Stimulated activated CD8-positive, alpha-beta memory T cell treated with anti-CD3 and anti-CD28 coated beads, Interleukin-12 subunit alpha, Interleukin-12 subunit beta, amount 100 ng/mL, for 1 hour (primary cell): ENCODE measurements at regions not wholly inside any gene's neighbourhood (a gene's known extent, or its start where the extent isn't known, plus 50 kb on each side); places are given as distances from the start of the nearest gene placed in this dataset.

Experiments used
- DNase-seq: peaks from one replicate; pipeline ENCODE4 v3.0.0-alpha.2; 2020; ENCODE audit warnings: low read depth

- DNase-seq, result no peak
Observed at GRCh38 chr2:60097298-60097697, 456.2 kb downstream of the BCL11A start.

GRCh38 chr2:60096556-60096955 lies 456.9 kb downstream of the BCL11A start:
- no peak for DNase-seq

DNA sequence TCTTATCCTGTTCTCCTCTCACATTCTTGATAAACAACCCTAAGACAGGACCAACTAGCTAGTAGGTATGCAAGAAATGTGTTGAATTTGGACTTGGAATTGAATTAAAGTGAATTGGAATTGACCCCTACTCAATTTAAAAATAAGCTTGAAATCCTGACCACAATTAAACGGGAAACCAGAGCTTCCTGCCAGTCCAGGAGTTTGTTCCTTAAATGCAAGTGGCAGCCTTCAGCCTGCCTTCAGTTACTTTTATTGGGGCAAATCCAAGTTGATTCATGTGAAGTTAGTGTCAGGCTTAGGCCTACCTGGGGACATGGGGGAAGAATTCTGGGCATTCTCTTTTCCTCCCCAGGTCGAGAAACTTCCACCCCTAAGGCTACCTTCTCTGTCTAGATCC lies 457.6 kb downstream of the BCL11A start:
- DNase-seq, result no peak

- no peak for DNase-seq
Observed at GRCh38 chr2:60095202-60095815, 458.1 kb downstream of the BCL11A start.

- DNase-seq, result no peak
Observed at GRCh38 chr2:60094450-60094929, 459.0 kb downstream of the BCL11A start.

DNA sequence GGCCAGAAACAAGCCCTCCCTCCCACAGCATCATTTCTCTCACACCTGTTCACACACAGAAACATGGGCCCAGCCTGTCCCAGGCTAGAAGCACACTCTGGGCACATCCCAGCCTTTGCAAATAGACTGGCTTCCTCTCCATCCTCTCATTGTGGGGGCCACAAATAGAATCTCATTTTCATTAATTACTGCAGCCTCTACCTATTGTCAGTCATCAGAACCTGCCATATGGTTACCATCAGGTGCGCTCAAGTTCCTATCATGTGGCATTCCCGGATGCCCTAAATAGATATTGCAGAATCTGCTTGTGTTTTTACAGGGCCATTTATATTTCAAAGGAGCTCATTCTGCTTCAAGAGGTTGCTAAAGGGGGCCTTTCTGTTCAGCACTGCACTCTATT lies 460.7 kb downstream of the BCL11A start:
- DNase-seq, result no peak

DNA sequence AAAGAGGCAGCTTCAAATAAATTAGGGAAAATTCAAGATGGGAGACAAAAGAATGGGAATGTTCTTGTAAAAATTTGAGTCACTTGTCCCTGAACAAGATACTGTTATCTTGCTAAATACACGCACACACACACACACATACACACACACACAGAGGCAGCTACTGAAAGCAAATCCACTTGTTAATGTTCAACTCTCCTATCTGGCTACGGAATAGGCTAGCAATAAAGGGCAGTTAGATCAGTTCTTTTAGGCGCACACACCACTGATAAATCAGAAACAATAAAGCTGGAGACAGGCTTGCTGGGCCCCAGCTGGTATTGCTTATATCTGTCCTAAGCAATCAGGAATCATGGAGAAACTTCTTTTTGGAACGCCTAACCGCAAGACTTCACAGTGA lies 461.6 kb downstream of the BCL11A start:
- DNase-seq, result no peak

DNA sequence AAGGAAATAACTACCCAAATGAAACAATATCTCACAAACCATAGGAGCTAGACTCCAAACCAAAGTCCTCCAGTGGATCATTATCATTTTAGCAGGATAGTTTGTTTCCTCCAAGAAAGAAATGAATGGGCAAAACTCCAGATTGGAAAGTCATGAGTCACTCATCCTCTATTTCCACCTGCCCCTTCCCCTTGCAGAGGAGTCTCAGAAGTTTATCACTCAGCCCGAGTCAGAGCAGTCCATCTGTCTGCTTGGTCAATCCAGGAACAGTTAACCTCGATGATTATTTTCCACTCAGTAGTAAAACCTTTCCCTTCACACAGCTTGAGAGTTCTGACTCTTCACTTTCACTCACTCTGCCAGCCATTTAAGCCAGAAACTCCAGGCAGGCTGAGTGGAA lies 462.2 kb downstream of the BCL11A start:
- DNase-seq, result no peak

- no peak for DNase-seq
Observed at GRCh38 chr2:60079562-60079961, 473.9 kb downstream of the BCL11A start.

GRCh38 chr2:60075048-60075447 lies 478.4 kb downstream of the BCL11A start:
- no peak for DNase-seq

DNA sequence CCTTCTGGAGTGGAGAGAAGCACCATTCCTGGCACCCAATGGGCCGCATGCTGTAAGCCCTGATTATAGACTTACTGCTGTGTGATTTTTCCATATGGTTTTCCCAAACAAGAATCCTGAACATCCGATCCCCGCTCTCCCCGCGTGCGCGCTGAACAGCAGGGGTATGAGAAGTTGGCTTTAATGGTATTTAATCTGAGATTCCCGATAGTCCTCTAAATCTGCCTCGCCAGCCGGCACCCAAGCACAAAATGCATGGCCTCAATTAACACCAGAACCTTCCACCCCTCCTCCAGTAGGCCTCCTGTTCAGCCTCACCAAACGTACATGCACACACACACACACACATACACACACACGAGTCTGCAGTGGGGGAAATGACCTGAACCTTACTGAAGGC lies 480.3 kb downstream of the BCL11A start:
- no peak for DNase-seq

DNA sequence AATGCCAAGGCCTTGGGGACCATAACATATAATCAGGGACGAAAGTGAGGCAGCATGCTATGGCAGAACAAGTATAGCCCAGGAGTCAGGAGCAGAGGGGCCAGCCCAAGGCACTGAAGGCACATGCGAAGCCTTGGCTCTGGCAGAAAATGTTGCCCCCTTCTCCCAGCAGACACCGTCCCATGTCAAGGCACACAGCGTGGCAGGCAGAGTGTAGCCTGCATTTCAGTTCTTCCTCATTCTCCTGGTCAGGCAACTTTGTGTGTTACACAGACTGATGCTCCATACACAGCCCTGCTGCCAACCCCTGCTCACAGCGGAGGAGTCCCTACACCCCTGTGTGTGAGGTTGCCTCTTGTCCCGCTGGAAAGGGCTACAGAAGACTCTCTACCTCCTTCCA lies 480.8 kb downstream of the BCL11A start:
- no peak for DNase-seq

GRCh38 chr2:60071490-60071831 lies 482.0 kb downstream of the BCL11A start:
- DNase-seq, result no peak

DNA sequence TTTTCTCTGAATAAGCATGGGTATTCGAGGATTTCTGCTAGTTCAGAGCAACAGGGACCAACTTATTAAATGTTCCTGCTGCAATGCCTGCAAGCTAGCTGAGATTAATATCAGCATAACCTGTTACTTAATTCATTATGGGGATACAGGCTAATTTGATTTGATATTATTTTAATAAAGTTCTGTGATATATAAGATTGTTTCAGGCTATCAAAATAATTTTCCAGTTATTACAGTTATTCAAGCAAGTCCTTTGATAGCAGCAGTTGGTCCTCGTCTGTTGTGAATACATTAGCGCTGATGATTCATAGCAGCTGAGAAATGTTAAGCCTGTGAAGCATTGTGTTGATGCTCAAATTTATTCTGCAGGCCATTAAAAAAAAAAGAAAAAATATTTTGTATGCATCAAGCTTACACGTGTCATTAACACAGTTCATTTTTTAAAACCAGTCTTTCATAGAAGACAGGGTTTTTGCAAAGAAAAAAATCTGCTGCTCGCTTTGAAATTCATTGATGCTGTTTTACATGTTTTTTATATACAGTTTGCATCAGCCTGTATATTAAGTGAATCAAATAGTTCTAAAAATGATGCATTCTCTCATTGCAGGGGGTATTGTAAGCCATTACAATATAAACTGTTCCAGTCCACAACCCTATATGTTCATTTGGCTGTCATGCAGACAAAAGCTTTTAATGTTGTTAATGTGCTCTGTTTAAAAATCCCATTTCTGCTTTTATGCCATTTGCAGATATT lies 482.5 kb downstream of the BCL11A start:
- DNase-seq, result no peak

DNA sequence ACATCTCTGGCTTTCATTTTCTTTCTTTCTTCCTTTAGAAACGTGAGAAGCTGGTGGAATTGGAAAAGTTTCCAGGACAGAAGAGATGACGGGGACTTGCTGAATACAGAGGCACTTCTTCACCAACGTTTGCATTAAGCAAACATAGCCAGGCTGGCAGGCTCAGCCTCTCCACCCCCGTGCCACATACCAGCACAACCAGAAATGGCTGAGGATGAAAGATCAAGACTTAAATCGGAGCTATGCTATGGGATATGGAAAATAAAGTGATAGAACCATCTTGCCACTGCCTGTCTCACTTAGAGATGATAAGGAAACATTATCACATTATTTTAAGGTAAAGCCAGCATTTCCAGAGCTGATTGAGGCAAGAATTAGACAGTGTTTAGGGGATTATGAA lies 483.3 kb downstream of the BCL11A start:
- no peak for DNase-seq

GRCh38 chr2:60068755-60069154 lies 484.7 kb downstream of the BCL11A start:
- no peak for DNase-seq

DNA sequence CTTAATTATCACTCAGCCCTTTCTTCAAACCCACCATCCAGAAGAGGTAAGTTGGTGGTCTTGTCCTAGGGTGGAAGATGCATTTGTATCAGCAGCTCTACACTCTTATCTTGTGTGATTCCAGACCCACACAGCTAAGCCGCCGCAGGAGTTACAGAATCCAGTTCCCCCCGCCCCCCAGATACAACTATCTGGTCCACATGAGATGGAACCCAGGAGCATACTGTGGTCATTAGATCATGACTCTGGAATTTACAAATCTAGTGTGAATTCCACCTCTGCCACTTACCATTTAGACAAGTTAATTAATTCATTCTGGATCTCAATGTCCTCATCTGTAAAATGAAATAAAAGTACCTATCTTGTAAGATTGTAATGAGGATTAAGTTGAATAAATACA lies 486.4 kb downstream of the BCL11A start:
- DNase-seq, result no peak

GRCh38 chr2:60066096-60066839 lies 487.2 kb downstream of the BCL11A start:
- no peak for DNase-seq

- DNase-seq, result no peak
Observed at GRCh38 chr2:60064687-60065389, 488.6 kb downstream of the BCL11A start.

DNA sequence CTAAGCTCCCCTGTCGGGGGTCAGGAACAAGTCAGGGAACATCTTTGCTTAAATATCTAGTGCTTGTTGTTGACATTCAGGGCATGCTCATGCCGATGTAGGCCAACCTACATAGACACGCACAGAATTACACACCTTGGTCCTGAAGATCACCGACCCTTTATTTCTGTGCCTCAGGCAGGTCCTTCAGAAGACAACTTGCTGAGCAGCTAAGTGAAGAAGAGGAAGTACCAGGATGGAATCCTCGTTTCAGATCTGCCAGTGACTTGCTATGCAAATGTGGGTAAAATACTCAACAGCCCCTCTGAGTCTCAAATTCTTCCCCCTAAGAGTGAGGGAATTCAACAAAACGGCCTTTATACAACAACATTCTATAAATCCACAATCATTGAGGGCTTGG lies 494.7 kb downstream of the BCL11A start:
- no peak for DNase-seq

- DNase-seq, result no peak
Observed at GRCh38 chr2:60054571-60055340, 498.7 kb downstream of the BCL11A start.

GRCh38 chr2:60053791-60054190 lies 499.7 kb downstream of the BCL11A start:
- DNase-seq, result no peak
